Heart left ventricle (tissue), 13 donors: ENCODE measurements at regions not wholly inside any gene's neighbourhood (a gene's known extent, or its start where the extent isn't known, plus 50 kb on each side); places are given as distances from the start of the nearest gene placed in this dataset.

ENCODE experiments used
- POLR2A ChIP-seq, 2 donors: fragments of 450-650 bp; IDR thresholded peaks; one replicate each; pipeline ENCODE4 v1.6.1; 2017; ENCODE audit warnings: antibody characterized with exemption in 2 of 2, mild to moderate bottlenecking in 2 of 2, moderate library complexity in 2 of 2
- TF ChIP-seq, protein P1 (sequence below), 12 donors: fragments of 200-600 bp; sonication (generic) in 4 of 12; IDR thresholded peaks; one replicate each; pipeline versions ENCODE4 v1.5.0 to v1.8.0; 2018 to 2022; ENCODE audit warnings: antibody characterized with exemption in 12 of 12, mild to moderate bottlenecking in 5 of 12
- donor health status: ischemic (EF 13 %, LVEDD 7.1; RV severe dilation, severe dysfunction).
- donor health status: DM: no; HTN: yes; CAD: no.
- donor health status: DM: no; HTN: no; CAD: no.
- donor health status: ischemic (EF 25% LVEDD 6.9; RV normal size, moderate dysfunction).
- donor health status: ischemic (EF 25% LVEDD 5.7; RV mildly dilated, moderate dysfunction).
- donor health status: ischemic (EF 35%, LVEDD 5.7; RV mildly dilated, moderate dysfunction).
- donor health status: nonischemic (EF 11% LVEDD 7.7; RV severe dilation, severe dysfunction).
- donor health status: DM: yes; HTN: yes; CAD: no.
- donor health status: PGD.
- donor health status: ischemic (EF 29% LVEDD 5.4; RV normal size, mild dysfunction).
- donor health status: nonischemic (EF 23%, LVEDD 6.1; RV moderate dilation, normal function).

DNA sequence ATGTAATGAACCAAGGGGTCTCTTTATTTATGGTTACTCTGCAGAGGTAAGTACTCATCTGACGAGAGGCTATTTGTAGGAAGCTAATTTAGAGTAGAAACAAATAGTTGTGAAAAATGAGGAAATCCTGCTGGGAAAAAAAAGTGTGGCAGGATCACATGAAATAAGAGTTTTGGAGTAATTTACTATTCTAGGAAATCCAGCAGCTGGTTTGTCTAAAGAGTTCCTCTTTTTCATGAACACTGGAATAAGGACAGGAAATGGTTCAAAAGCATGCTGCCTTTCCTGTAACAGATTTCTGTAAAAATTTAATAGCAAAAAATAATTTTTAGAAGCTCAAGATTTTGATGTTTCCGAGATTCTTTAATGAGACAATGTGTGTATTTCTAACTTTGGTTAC is 177.3 kb downstream of the CHRM3 start:
- TF ChIP-seq, protein P1, sequence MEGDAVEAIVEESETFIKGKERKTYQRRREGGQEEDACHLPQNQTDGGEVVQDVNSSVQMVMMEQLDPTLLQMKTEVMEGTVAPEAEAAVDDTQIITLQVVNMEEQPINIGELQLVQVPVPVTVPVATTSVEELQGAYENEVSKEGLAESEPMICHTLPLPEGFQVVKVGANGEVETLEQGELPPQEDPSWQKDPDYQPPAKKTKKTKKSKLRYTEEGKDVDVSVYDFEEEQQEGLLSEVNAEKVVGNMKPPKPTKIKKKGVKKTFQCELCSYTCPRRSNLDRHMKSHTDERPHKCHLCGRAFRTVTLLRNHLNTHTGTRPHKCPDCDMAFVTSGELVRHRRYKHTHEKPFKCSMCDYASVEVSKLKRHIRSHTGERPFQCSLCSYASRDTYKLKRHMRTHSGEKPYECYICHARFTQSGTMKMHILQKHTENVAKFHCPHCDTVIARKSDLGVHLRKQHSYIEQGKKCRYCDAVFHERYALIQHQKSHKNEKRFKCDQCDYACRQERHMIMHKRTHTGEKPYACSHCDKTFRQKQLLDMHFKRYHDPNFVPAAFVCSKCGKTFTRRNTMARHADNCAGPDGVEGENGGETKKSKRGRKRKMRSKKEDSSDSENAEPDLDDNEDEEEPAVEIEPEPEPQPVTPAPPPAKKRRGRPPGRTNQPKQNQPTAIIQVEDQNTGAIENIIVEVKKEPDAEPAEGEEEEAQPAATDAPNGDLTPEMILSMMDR (IDR thresholded peaks at IDR 0.05), result no peak
- TF ChIP-seq POLR2A (IDR thresholded peaks at IDR 0.05), result no peak
